ENCODE measurements at regions not wholly inside any gene's neighbourhood (a gene's known extent, or its start where the extent isn't known, plus 50 kb on each side); places are given as distances from the start of the nearest gene placed in this dataset.
"Not testable (repeated sequence)": the region's sequence is repeated elsewhere in the genome, so short reads cannot be mapped to it uniquely, and the experiment has no call there.

DNA sequence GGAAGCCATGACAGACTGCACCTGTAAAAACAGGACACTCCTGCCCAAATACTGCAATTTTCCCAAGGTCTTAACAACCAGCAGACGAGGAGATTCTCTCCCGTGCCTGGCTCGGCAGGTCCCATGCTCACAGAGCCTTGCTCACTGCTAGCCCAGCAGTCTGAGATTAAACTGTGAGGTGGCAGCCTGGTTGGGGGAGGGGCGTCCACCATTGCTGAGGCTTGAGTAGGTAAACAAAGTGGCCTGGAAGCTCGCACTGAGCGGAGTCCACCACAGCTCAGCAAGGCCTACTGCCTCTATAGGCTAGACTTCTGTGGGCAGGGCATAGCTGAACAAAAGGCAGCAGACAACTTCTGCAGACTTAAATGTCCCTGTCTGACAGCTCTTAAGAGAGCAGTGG is 80.3 kb downstream of the ANXA5 start:
- not testable (repeated sequence) for DNase-seq

- no peak for DNase-seq
Observed at GRCh38 chr4:121614101-121614500, 82.7 kb downstream of the ANXA5 start.

GRCh38 chr4:121599049-121599448 is 97.7 kb downstream of the ANXA5 start:
- DNase-seq: no peak

DNA sequence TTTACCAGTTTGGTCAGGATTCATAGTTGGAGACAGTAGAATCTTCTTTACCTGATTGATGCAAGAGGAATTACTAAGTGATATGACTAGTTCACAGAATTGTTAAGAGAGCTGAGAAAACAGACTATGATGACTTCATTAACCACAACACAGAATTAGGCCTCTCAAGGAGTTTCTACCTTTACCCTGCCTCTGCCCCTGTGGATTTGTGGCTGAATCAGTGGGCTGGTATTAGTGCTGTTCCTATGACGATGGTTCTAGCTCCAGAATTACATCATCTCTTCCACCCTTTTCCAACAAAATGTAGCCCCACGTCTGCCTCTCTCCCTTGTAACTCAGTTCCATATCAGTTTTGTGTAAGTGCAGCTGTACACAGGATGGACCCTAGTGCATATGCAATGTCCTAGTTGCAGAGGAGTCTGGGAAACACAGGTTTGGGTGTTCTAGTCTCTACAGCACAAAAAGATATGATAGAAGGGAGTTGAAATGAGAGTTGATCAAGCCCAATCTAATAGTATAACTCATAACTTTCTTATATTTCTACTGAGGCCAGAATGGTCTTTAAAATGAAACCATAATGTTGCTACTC is 99.3 kb downstream of the ANXA5 start:
- DNase-seq: no peak

GRCh38 chr4:121594796-121595526 is 101.8 kb downstream of the ANXA5 start:
- DNase-seq: no peak

GRCh38 chr4:121593760-121594159 is 103.0 kb downstream of the ANXA5 start:
- DNase-seq: no peak

DNA sequence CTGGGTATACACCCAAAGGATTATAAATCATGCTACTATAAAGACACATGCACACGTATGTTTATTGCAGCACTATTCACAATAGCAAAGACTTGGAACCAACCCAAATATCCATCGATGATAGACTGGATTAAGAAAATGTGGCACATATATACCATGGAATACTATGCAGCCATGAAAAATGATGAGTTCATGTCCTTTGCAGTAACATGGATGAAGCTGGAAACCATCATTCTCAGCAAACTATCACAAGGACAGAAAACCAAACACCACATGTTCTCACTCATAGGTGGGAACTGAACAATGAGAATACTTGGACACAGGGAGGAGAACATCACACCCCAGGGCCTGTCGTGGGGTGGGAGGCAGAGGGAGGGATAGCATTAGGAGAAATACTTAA is 104.5 kb downstream of the ANXA5 start:
- DNase-seq: not testable (repeated sequence)

GRCh38 chr4:121584836-121585235 is 111.9 kb downstream of the ANXA5 start:
- no peak for DNase-seq

GRCh38 chr4:121583396-121583795 is 113.4 kb downstream of the ANXA5 start:
- no peak for DNase-seq

GRCh38 chr4:121582296-121582695 is 114.5 kb downstream of the ANXA5 start:
- DNase-seq: no peak

DNA sequence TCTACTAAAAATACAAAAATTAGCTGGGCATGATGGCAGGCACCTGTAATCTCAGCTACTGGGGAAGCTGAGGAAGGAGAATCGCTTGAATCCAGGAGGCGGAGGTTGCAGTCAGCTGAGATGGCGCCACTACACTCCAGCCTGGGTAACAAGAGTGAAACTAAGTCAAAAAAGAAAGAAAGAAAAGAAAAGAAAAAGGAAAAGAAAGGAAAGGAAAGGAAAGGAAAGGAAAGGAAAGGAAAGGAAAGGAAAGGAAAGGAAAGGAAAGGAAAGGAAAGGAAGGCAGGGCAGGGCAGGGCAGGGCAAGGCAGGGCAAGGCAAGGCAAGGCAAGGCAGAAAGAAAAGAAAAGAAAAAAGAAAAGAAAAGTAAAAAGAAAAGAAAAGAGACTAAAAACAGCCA is 121.4 kb downstream of the ANXA5 start:
- not testable (repeated sequence) for DNase-seq

DNA sequence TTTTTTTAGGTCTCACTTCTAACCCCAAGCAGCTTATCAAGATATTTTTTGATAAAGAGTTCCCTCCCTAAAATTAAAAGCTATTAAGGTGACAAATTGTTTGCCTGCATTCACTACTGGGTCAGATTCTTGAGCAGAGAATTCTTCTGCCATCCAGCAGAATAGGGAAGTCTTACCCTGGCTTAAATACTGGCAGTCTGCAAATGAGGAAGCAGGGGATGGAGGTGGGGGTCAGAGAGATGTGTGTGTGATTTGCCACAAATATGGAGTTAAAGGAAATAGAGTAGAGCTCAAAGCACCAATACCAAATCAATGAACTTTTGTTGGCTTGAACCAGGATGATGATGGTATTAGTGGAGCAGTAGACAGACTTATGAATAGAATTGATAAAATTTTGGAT is 122.2 kb downstream of the ANXA5 start:
- no peak for DNase-seq

DNA sequence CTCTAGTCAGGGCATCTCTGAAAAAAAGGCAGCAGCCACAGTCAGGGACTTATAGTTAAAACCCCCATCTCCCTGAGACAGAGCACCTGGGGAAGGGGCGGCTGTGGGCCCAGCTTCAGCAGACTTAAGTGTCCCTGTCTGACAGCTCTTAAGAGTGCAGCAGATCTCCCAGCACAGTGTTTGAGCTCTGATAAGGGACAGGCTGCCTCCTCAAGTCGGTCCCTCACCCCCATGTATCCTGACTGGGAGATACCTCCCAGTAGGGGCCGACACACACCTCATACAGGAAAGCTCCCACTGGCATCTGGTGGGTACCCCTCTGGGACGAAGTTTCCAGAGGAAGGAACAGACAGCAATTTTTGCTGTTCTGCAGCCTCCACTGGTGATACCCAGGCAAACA is 129.0 kb downstream of the ANXA5 start:
- no peak for DNase-seq

DNA sequence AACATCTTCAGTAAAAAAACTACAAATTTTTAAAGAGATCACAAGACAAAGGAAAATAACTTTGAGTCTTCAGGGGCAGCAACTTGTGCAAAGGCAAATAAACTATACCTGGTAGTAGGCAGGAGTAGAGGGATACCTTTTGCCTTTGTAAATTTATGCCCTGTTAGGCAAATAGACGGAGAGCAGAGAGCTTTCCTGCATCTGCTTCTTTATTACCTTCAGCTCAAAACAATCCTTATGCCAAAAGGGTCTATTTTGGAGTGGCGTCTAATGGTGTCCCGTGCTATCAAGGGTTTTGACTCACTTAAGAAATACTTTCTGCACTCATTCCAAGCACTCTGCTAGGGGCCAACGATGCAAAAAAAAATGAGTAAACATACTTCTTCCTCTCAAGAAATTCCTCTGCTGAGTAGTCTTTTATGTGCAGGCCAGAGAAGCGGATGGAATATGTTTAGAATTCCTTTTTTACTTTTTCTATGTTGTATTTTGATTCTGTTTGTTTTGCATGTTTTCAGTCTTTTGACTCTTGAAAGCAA is 131.9 kb downstream of the ANXA5 start:
- DNase-seq: no peak

- no peak for DNase-seq
Observed at GRCh38 chr4:121562811-121563210, 134.0 kb downstream of the ANXA5 start.

- DNase-seq: no peak
Observed at GRCh38 chr4:121555315-121556107, 141.3 kb downstream of the ANXA5 start.

DNA sequence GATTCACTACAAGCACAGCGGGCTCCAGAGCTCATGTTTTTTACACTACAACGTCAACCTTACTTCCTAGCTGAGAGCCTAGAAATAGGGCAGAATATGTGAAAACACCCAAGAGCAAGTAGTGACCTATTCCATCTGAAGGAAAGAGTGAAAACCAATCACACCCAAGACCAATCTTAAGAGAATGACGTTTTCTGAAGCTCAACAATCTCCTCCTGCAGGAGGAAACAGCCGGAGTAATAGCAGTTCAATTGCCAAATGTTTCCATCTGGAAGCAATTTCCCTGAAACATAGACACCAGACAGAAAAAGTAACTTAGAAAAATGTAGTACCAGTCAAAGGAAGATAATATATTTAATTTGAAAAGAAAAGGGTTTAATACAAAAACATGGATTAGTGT is 142.4 kb downstream of the ANXA5 start:
- no peak for DNase-seq

- DNase-seq: no peak
Observed at GRCh38 chr4:121551881-121552280, 144.9 kb downstream of the ANXA5 start.

DNA sequence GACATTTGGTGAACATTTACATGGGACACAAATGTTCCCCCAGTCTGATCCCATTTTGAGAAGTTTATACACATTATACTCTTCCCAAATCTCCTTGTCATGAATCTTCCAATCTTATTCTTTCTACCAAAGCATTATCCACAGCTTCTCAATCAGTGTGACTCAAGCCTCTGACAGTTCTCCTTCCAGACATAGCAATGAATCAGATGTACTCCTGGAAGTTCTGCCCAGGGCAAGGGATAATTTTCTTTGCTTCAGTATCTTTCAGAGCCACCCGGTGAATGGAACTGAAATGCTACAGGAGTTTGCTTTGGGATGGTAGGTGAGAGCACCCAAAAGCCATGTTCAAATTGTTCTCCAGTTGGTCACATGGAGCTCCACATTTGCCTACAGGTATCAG is 145.5 kb downstream of the ANXA5 start:
- no peak for DNase-seq

GRCh38 chr4:121541696-121542095 is 155.1 kb downstream of the ANXA5 start:
- DNase-seq: no peak

DNA sequence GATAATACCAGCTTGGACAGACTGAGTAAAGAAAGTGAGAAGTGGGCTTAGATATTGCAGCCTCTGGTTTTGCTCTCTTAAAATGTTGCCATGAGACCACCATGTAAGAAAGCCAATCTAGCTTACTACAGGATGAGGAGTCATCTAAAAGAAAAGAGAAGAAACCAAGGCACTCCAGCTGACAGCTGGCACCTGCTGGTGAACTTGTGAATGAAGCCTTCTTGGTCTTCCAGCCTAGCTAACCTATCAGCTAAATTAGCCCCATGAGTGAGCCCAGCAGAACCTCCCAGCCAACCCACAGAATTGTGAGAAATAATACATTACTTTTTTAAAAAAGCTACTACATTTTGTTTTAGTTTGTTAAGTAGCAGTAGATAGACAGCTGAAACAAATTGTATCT is 154.5 kb upstream of the QRFPR start:
- no peak for DNase-seq

GRCh38 chr4:121534187-121534586 is 153.4 kb upstream of the QRFPR start:
- no peak for DNase-seq

DNA sequence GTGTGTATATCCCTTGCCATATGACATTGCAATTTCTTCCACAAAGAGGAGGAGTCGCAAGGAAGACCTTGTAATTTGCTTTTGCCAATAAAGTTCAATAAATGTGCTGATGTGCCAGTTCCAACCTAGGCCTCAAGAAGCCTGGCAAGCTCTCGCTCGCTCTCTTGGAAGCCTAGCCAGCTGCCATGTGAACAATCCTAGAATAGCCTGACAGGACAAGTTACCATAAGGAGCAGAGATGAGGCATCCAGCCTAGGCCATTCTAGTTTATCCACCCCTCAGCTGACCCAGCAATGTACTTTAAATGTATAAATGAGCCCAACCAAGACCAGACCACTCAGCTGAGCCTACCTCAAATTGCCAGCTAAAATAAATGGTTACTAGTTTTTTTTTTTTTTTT is 145.7 kb upstream of the QRFPR start:
- no peak for DNase-seq

All from stimulated activated CD4-positive, alpha-beta T cell treated with anti-CD3 and anti-CD28 coated beads, Interleukin-2, amount 100 ng/mL, for 24 hours (primary cell).